Adrenal gland (tissue), 9 donors: ENCODE measurements at regions not wholly inside any gene's neighbourhood (a gene's known extent, or its start where the extent isn't known, plus 50 kb on each side); places are given as distances from the start of the nearest gene placed in this dataset.

Experiments used
- DNase-seq, 7 donors: peaks; one replicate each; pipeline ENCODE4 v3.0.0-alpha.2; 2019 to 2020
- H3K27ac ChIP-seq, 5 donors: fragments of 200-600 bp; sonication (generic) in 4 of 5; 1 replicate in 3 of 5; 2 replicates in 2 of 5; pipeline versions ENCODE4 v1.5.1 to v1.8.0; 2016 to 2020; ENCODE audit warnings: mild to moderate bottlenecking in 1 of 5
- H3K27me3 ChIP-seq: fragments of 200-600 bp; 2 replicates; pipeline ENCODE4 v1.8.0; 2021
- H3K36me3 ChIP-seq, 2 donors: fragments of 200-600 bp; replicated peaks in 1 of 2; 1 replicate in 1 of 2; 2 replicates in 1 of 2; pipeline versions ENCODE4 v1.5.1 to v1.8.0; 2018 to 2022
- H3K4me1 ChIP-seq, 2 donors: fragments of 200-600 bp; replicated peaks in 1 of 2; 1 replicate in 1 of 2; 2 replicates in 1 of 2; pipeline versions ENCODE4 v1.5.1 to v1.8.0; 2018 to 2021
- H3K4me3 ChIP-seq, 4 donors: fragments of 200-600 bp; sonication (generic) in 3 of 4; one replicate each; pipeline ENCODE4 v1.5.1; 2016 to 2018
- H3K9me3 ChIP-seq, 3 donors: fragments of 200-600 bp; sonication (generic) in 1 of 3; replicated peaks in 1 of 3; 1 replicate in 2 of 3; 2 replicates in 1 of 3; pipeline versions ENCODE4 v1.5.1 to v1.8.0; 2016 to 2021
- CTCF ChIP-seq, 6 experiments: fragments of 450-650 bp in 4 of 6; fragments of 200-600 bp in 2 of 6; sonication (generic) in 1 of 6; IDR thresholded peaks; 1 replicate in 5 of 6; 2 replicates in 1 of 6; pipeline versions ENCODE4 v1.5.1 to v1.8.0; 2016 to 2021; ENCODE audit warnings: antibody characterized with exemption in 6 of 6, mild to moderate bottlenecking in 2 of 6, moderate library complexity in 1 of 6
- POLR2A ChIP-seq, 2 donors: fragments of 450-650 bp; IDR thresholded peaks; one replicate each; pipeline ENCODE4 v1.6.1; 2017; ENCODE audit warnings: antibody characterized with exemption in 2 of 2, mild to moderate bottlenecking in 2 of 2, moderate library complexity in 1 of 2
- WGBS, 4 donors: extraction: QIAGEN DNeasy Blood & Tissue Kit in 2 of 4; methylation state at CpG; one replicate each; pipeline versions ENCODE4 v1.1.5 to v1.1.7; 2013 to 2017; 5-methylcytosine and 5-hydroxymethylcytosine counted together
- intact Hi-C, 2 donors: fragments of 100-400 bp; cut with DNase I; formaldehyde crosslinking; loops; one replicate each; pipeline versions ENCODE4 v1.14.1 to v1.15.0; 2022 to 2023
- donor health status: healthy with polysubstance abuse.
- donor health status: Bipolar disorder and iron deficiency.
- donor health status: DM: yes; HTN: yes; CAD: no.
- donor health status: DM: no; HTN: no; CAD: no.
- donor health status: DM: no; HTN: no; CAD: no.

GRCh38 chrX:79645749-79646148 lies 278.6 kb upstream of the ITM2A start:
- intact Hi-C loops: no loop called here
- Histone ChIP-seq H3K4me3 (no peak overlapping the region), H3K4me1 (no peaks in the 10 kb centered on the region), H3K9me3 (no peaks in the 10 kb centered on the region), H3K27me3 (peaks cover 3% of the 10 kb centered on the region), H3K36me3 (no peaks in the 10 kb centered on the region), H3K27ac (no peak overlapping the region)
- DNase-seq: no peak
- no peak for TF ChIP-seq POLR2A (IDR thresholded peaks at IDR 0.05)
- no peak for TF ChIP-seq CTCF (IDR thresholded peaks at IDR 0.05)
- 48 to 53% (median 50%) methylated on average over 3 of the region's 3 CpGs for WGBS, 4 donors

GRCh38 chrX:79631526-79631925 lies 264.4 kb upstream of the ITM2A start:
- WGBS, 4 donors: 27 to 58% (median 31%) methylated on average over 5 of the region's 5 CpGs
- Histone ChIP-seq H3K36me3 (no peaks in the 10 kb centered on the region), H3K27me3 (no peaks in the 10 kb centered on the region), H3K4me3 (no peak overlapping the region), H3K27ac (no peak overlapping the region), H3K9me3 (no peaks in the 10 kb centered on the region), H3K4me1 (no peaks in the 10 kb centered on the region)
- no peak for DNase-seq
- TF ChIP-seq POLR2A (IDR thresholded peaks at IDR 0.05) (no peak), CTCF (IDR thresholded peaks at IDR 0.05) (no peak)
- intact Hi-C loops: no loop called here

- 57 to 72% (median 59%) methylated on average over 5 of the region's 5 CpGs for WGBS, 4 donors
- no peaks in the 10 kb centered on the region for H3K4me1 ChIP-seq
- no peaks in the 10 kb centered on the region for H3K9me3 ChIP-seq
- H3K27ac ChIP-seq: no peak overlapping the region
- intact Hi-C loops: no loop called here
- H3K4me3 ChIP-seq: no peak overlapping the region
- no peaks in the 10 kb centered on the region for H3K36me3 ChIP-seq
- no peak for DNase-seq
- no peak for TF ChIP-seq POLR2A (IDR thresholded peaks at IDR 0.05)
- no peak for TF ChIP-seq CTCF (IDR thresholded peaks at IDR 0.05)
- H3K27me3 ChIP-seq: no peaks in the 10 kb centered on the region
Observed at GRCh38 chrX:79630033-79631009, 263.2 kb upstream of the ITM2A start.

- TF ChIP-seq POLR2A (IDR thresholded peaks at IDR 0.05) (no peak), CTCF (IDR thresholded peaks at IDR 0.05) (no peak)
- intact Hi-C loops: no loop called here
- Histone ChIP-seq H3K9me3 (no peaks in the 10 kb centered on the region), H3K4me1 (no peaks in the 10 kb centered on the region), H3K36me3 (no peaks in the 10 kb centered on the region), H3K27me3 (peaks cover 14% of the 10 kb centered on the region), H3K4me3 (no peak overlapping the region), H3K27ac (no peak overlapping the region)
- 57 to 71% (median 68%) methylated on average over 3 of the region's 3 CpGs for WGBS, 4 donors
- no peak for DNase-seq
Observed at GRCh38 chrX:79623098-79623762, 256.1 kb upstream of the ITM2A start.
